ENCODE measurements at regions not wholly inside any gene's neighbourhood (a gene's known extent, or its start where the extent isn't known, plus 50 kb on each side); places are given as distances from the start of the nearest gene placed in this dataset.

DNA sequence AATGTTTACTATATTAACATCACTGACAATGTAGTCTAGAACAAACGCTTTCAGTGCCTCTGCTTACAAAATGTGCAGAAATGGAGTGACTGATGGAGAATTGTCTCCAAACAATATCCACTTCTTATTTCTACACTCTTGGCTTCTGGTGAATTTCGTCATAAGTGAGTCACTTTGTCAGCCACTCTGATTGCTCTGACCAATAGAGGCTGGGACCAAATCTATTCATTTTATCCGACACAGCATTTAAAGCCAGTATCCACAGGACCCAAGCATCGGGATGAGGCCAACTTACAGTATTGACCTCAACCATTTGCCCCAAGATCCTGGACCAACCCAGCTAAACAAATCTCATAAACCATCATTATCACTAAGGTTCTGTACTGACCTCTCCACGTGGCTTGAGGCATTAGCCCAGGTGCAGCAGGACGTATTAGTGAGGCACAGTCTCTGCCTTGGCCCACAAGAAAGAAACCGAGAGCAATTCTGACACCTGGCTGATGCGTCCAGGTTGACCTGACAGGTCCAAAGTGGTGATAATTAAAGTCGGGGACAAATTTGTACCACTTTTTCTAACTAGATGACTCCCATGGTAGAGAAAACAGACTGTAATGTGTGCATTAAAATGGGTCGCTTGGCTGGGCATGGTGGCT is 53.3 kb upstream of the ERO1B start:
- in situ Hi-C loops (cut with MboI) = no loop called here
- CTCF ChIA-PET = interaction anchor here (0.7 kb wide), 1 partner anchor 1522 kb away, joined by 4 read pairs; no protein-coding TSS in a partner anchor
- TF ChIP-seq ZNF274 (IDR thresholded peaks at IDR 0.05; ENCODE audit: insufficient read depth, insufficient read length) (no peak), HDAC6 (IDR thresholded peaks at IDR 0.05; ENCODE audit: unreplicated experiment) (no peak), SIN3A (IDR thresholded peaks at IDR 0.05; ENCODE audit: low read depth, low read length) (no peak), POLR2A (IDR thresholded peaks at IDR 0.05; ENCODE audit: low read depth, low read length) (no peak), SPI1 (IDR thresholded peaks at IDR 0.05; ENCODE audit: borderline replicate concordance, insufficient read depth, low read depth, low read length) (no peak), ESRRA (IDR thresholded peaks at IDR 0.05; ENCODE audit: low read length) (no peak), SREBF1 (IDR thresholded peaks at IDR 0.05; ENCODE audit: low read length) (no peak), ZNF622 (IDR thresholded peaks at IDR 0.05) (no peak), RB1 (IDR thresholded peaks at IDR 0.05; ENCODE audit: borderline replicate concordance) (no peak), IRF4 (IDR thresholded peaks at IDR 0.05; ENCODE audit: low read depth, low read length) (no peak), CHD2 (IDR thresholded peaks at IDR 0.05; ENCODE audit: borderline replicate concordance, low read depth, low read length) (no peak)
- TF ChIP-seq, protein P1, sequence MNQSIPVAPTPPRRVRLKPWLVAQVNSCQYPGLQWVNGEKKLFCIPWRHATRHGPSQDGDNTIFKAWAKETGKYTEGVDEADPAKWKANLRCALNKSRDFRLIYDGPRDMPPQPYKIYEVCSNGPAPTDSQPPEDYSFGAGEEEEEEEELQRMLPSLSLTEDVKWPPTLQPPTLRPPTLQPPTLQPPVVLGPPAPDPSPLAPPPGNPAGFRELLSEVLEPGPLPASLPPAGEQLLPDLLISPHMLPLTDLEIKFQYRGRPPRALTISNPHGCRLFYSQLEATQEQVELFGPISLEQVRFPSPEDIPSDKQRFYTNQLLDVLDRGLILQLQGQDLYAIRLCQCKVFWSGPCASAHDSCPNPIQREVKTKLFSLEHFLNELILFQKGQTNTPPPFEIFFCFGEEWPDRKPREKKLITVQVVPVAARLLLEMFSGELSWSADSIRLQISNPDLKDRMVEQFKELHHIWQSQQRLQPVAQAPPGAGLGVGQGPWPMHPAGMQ (IDR thresholded peaks at IDR 0.05; ENCODE audit: borderline replicate concordance) = no peak
- TF ChIP-seq, protein P2, sequence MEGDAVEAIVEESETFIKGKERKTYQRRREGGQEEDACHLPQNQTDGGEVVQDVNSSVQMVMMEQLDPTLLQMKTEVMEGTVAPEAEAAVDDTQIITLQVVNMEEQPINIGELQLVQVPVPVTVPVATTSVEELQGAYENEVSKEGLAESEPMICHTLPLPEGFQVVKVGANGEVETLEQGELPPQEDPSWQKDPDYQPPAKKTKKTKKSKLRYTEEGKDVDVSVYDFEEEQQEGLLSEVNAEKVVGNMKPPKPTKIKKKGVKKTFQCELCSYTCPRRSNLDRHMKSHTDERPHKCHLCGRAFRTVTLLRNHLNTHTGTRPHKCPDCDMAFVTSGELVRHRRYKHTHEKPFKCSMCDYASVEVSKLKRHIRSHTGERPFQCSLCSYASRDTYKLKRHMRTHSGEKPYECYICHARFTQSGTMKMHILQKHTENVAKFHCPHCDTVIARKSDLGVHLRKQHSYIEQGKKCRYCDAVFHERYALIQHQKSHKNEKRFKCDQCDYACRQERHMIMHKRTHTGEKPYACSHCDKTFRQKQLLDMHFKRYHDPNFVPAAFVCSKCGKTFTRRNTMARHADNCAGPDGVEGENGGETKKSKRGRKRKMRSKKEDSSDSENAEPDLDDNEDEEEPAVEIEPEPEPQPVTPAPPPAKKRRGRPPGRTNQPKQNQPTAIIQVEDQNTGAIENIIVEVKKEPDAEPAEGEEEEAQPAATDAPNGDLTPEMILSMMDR (IDR thresholded peaks at IDR 0.05 in 2 of 3, conservative IDR thresholded peaks at IDR 0.05 in 1 of 3; ENCODE audit: control insufficient read depth in 2 of 3, extremely low read depth in 1 of 3, insufficient read depth in 1 of 3, low read depth in 3 of 3, low read length in 3 of 3) = no peak
- TF ChIP-seq, protein P3, sequence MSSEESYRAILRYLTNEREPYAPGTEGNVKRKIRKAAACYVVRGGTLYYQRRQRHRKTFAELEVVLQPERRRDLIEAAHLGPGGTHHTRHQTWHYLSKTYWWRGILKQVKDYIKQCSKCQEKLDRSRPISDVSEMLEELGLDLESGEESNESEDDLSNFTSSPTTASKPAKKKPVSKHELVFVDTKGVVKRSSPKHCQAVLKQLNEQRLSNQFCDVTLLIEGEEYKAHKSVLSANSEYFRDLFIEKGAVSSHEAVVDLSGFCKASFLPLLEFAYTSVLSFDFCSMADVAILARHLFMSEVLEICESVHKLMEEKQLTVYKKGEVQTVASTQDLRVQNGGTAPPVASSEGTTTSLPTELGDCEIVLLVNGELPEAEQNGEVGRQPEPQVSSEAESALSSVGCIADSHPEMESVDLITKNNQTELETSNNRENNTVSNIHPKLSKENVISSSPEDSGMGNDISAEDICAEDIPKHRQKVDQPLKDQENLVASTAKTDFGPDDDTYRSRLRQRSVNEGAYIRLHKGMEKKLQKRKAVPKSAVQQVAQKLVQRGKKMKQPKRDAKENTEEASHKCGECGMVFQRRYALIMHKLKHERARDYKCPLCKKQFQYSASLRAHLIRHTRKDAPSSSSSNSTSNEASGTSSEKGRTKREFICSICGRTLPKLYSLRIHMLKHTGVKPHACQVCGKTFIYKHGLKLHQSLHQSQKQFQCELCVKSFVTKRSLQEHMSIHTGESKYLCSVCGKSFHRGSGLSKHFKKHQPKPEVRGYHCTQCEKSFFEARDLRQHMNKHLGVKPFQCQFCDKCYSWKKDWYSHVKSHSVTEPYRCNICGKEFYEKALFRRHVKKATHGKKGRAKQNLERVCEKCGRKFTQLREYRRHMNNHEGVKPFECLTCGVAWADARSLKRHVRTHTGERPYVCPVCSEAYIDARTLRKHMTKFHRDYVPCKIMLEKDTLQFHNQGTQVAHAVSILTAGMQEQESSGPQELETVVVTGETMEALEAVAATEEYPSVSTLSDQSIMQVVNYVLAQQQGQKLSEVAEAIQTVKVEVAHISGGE (CRISPR knock-in tag; IDR thresholded peaks at IDR 0.05) = no peak
- TF ChIP-seq, protein P4, sequence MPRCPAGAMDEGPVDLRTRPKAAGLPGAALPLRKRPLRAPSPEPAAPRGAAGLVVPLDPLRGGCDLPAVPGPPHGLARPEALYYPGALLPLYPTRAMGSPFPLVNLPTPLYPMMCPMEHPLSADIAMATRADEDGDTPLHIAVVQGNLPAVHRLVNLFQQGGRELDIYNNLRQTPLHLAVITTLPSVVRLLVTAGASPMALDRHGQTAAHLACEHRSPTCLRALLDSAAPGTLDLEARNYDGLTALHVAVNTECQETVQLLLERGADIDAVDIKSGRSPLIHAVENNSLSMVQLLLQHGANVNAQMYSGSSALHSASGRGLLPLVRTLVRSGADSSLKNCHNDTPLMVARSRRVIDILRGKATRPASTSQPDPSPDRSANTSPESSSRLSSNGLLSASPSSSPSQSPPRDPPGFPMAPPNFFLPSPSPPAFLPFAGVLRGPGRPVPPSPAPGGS (IDR thresholded peaks at IDR 0.05; ENCODE audit: borderline replicate concordance, insufficient read depth, low read depth, low read length, poor library complexity, severe bottlenecking) = no peak
- TF ChIP-seq, protein P5, sequence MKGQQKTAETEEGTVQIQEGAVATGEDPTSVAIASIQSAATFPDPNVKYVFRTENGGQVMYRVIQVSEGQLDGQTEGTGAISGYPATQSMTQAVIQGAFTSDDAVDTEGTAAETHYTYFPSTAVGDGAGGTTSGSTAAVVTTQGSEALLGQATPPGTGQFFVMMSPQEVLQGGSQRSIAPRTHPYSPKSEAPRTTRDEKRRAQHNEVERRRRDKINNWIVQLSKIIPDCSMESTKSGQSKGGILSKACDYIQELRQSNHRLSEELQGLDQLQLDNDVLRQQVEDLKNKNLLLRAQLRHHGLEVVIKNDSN (IDR thresholded peaks at IDR 0.05; ENCODE audit: borderline replicate concordance, extremely low read length, insufficient read depth, low read depth, low read length) = no peak

More for the DNA sequence above, 53.3 kb upstream of the ERO1B start:
- 33% methylated on average over 10 of the region's 10 CpGs for WGBS (ENCODE audit: insufficient coverage, insufficient replicate concordance, low lambda C conversion rate, missing lambda C conversion rate)
- DNase-seq (ENCODE audit: low read depth, low spot score) = no peak
- RAD21 ChIA-PET (ENCODE audit: unreplicated experiment) = no interaction called here
- no TSS peak for BruUV-seq (replicated peaks)
- Histone ChIP-seq H3K36me3 (ENCODE audit: control insufficient read depth in 2 of 2, insufficient read depth in 2 of 2, low read length in 1 of 2) (no peaks in the 10 kb centered on the region), H2AFZ (ENCODE audit: control insufficient read depth, low read depth, low read length) (no peak overlapping the region), H3K27ac (ENCODE audit: control insufficient read depth, insufficient read depth) (no peak overlapping the region), H3K4me1 (ENCODE audit: control insufficient read depth, insufficient read depth, low read length) (no peaks in the 10 kb centered on the region), H4K20me1 (ENCODE audit: control insufficient read depth, insufficient read depth) (no peaks in the 10 kb centered on the region), H3K4me2 (ENCODE audit: control insufficient read depth, insufficient read depth) (no peak overlapping the region), H3K9me3 (replicated peaks; ENCODE audit: control insufficient read depth, insufficient read depth, low read length) (no peaks in the 10 kb centered on the region), H3K4me3 (no peak overlapping the region), H3K79me2 (ENCODE audit: control insufficient read depth, insufficient read depth, low read length) (no peaks in the 10 kb centered on the region), H3K27me3 (replicated peaks in 1 of 2; ENCODE audit: control insufficient read depth in 2 of 2, insufficient read depth in 2 of 2, low read length in 1 of 2) (no peaks in the 10 kb centered on the region), H3K9ac (ENCODE audit: control insufficient read depth, insufficient read depth, low read length) (no peak overlapping the region)
- no peak for FAIRE-seq
- POLR2A ChIA-PET = interaction anchor here (0.6 to 1.1 kb wide), 2 partner anchors 92 to 203 kb away, joined by 3 read pairs; no protein-coding TSS in a partner anchor
- intact Hi-C loops (cut with micrococcal nuclease; ENCODE audit: unreplicated experiment) = no loop called here
- ATAC-seq = no peak
- SMC1A ChIA-PET (ENCODE audit: uncharacterized antibody, unreplicated experiment) = no interaction called here

Data from GM12878 (cell line).